OCI-LY7 (cell line): ENCODE measurements at regions not wholly inside any gene's neighbourhood (a gene's known extent, or its start where the extent isn't known, plus 50 kb on each side); places are given as distances from the start of the nearest gene placed in this dataset.

Experiments
- BruUV-seq: library from RNA; stranded (reverse); fragments of 400-500 nt; replicated peaks from 2 replicates; lab custom pipeline; 2021; lab: Mats Ljungman, UMichigan
- CTCF ChIA-PET: fragments of 300-600 bp; sonication (Branson Sonifier 250); formaldehyde crosslinking; loops from one replicate; lab custom pipeline; 2022; ENCODE audit warnings: antibody characterized with exemption; ENCODE audit not compliant: unreplicated experiment; lab: Charles Lee
- POLR2A ChIA-PET: fragments of 300-600 bp; sonication (Branson Sonifier 250); formaldehyde crosslinking; loops from one replicate; lab custom pipeline; 2022; ENCODE audit warnings: antibody characterized with exemption; lab: Charles Lee
- DNase-seq: peaks from one replicate; pipeline ENCODE4 v3.0.0-alpha.2; 2015; ENCODE audit warnings: low spot score
- H2AFZ ChIP-seq: fragments of 200-600 bp; sonication (generic), shearing (Covaris generic); 2 replicates; pipeline ENCODE4 v1.6.1; 2014; ENCODE audit warnings: mild to moderate bottlenecking, antibody characterized with exemption, low read length, moderate library complexity
- H3K27ac ChIP-seq: fragments of 200-600 bp; sonication (generic); 2 replicates; pipeline ENCODE4 v1.5.1; 2014; ENCODE audit warnings: mixed run types, low read depth, mild to moderate bottlenecking, moderate library complexity, low read length, inconsistent platforms; ENCODE audit not compliant: poor library complexity, severe bottlenecking
- H3K36me3 ChIP-seq: fragments of 200-600 bp; sonication (generic); 2 replicates; pipeline ENCODE4 v1.6.1; 2014; ENCODE audit warnings: mild to moderate bottlenecking, antibody characterized with exemption, low read length, moderate library complexity, mixed read lengths; ENCODE audit not compliant: insufficient read depth
- H3K4me1 ChIP-seq: fragments of 200-600 bp; sonication (generic); 2 replicates; pipeline ENCODE4 v1.5.1; 2014; ENCODE audit warnings: mild to moderate bottlenecking, low read length; ENCODE audit not compliant: insufficient read depth, poor library complexity, severe bottlenecking
- H3K4me2 ChIP-seq: fragments of 200-600 bp; sonication (generic); 2 replicates; pipeline ENCODE4 v1.6.1; 2014; ENCODE audit warnings: mild to moderate bottlenecking, low read length
- H3K4me3 ChIP-seq: fragments of 200-600 bp; sonication (generic); 2 replicates; pipeline ENCODE4 v1.5.1; 2014; ENCODE audit warnings: mild to moderate bottlenecking, low read depth, low read length; ENCODE audit not compliant: poor library complexity, severe bottlenecking
- H3K79me2 ChIP-seq: fragments of 200-600 bp; sonication (generic); 2 replicates; pipeline ENCODE4 v1.6.1; 2016; ENCODE audit warnings: low read depth, mild to moderate bottlenecking, low read length, moderate library complexity, mixed read lengths; ENCODE audit not compliant: insufficient read depth
- H3K9me2 ChIP-seq: fragments of 200-600 bp; sonication (generic); 2 replicates; pipeline ENCODE4 v1.6.1; 2016; ENCODE audit warnings: mild to moderate bottlenecking, low read length, mixed read lengths; ENCODE audit not compliant: insufficient read depth
- H3K9me3 ChIP-seq: fragments of 200-600 bp; sonication (generic); 2 replicates; pipeline ENCODE4 v1.6.1; 2014; ENCODE audit warnings: mild to moderate bottlenecking, mixed run types, low read length, mixed read lengths
- H4K20me1 ChIP-seq: fragments of 200-600 bp; sonication (generic); 2 replicates; pipeline ENCODE4 v1.6.1; 2014; ENCODE audit warnings: mild to moderate bottlenecking, antibody characterized with exemption, low read length, moderate library complexity, mixed read lengths; ENCODE audit not compliant: insufficient read depth
- CTCF ChIP-seq: fragments of 200-600 bp; sonication (generic); conservative IDR thresholded peaks from 2 replicates; pipeline ENCODE4 v1.5.1; 2014; ENCODE audit warnings: mild to moderate bottlenecking, antibody characterized with exemption, low read length, moderate library complexity, mixed read lengths
- EZH2phosphoT487 ChIP-seq: fragments of 200-600 bp; sonication (generic); IDR thresholded peaks from 2 replicates; pipeline ENCODE4 v1.6.1; 2018; ENCODE audit warnings: low read depth, borderline replicate concordance, mild to moderate bottlenecking, mixed run types, antibody characterized with exemption, low read length, moderate library complexity, mixed read lengths
- intact Hi-C: fragments of 100-400 bp; cut with micrococcal nuclease; formaldehyde crosslinking; loops from one replicate; pipeline ENCODE4 v1.10.0; 2022; ENCODE audit not compliant: unreplicated experiment

GRCh38 chr11:16598032-16598431 is 140.4 kb upstream of the C11orf58 start:
- intact Hi-C loops = no loop called here
- Histone ChIP-seq H3K79me2 (no peaks in the 10 kb centered on the region), H3K9me3 (no peaks in the 10 kb centered on the region), H4K20me1 (no peaks in the 10 kb centered on the region), H3K4me3 (no peak overlapping the region), H3K27ac (no peak overlapping the region), H3K4me1 (no peaks in the 10 kb centered on the region), H2AFZ (no peak overlapping the region), H3K36me3 (no peaks in the 10 kb centered on the region), H3K9me2 (no peaks in the 10 kb centered on the region), H3K4me2 (no peak overlapping the region)
- TF ChIP-seq CTCF (no peak), EZH2phosphoT487 (no peak)
- no TSS peak for BruUV-seq
- ChIA-PET POLR2A (no interaction called here), CTCF (no interaction called here)
- DNase-seq = no peak

- Histone ChIP-seq H3K9me2 (no peaks in the 10 kb centered on the region), H3K79me2 (no peaks in the 10 kb centered on the region), H3K9me3 (no peaks in the 10 kb centered on the region), H4K20me1 (no peaks in the 10 kb centered on the region), H3K4me2 (no peak overlapping the region), H3K36me3 (no peaks in the 10 kb centered on the region), H2AFZ (no peak overlapping the region), H3K4me3 (no peak overlapping the region), H3K4me1 (no peaks in the 10 kb centered on the region), H3K27ac (no peak overlapping the region)
- no TSS peak for BruUV-seq
- TF ChIP-seq CTCF (no peak), EZH2phosphoT487 (no peak)
- intact Hi-C loops = no loop called here
- CTCF ChIA-PET = no interaction called here
- no peak for DNase-seq
- POLR2A ChIA-PET = no interaction called here
Observed at GRCh38 chr11:16596231-16596630, 142.2 kb upstream of the C11orf58 start.

GRCh38 chr11:16591157-16591556 is 147.3 kb upstream of the C11orf58 start:
- BruUV-seq = no TSS peak
- TF ChIP-seq EZH2phosphoT487 = no peak
- TF ChIP-seq CTCF = no peak
- H4K20me1 ChIP-seq = no peaks in the 10 kb centered on the region
- intact Hi-C loops = no loop called here
- H3K27ac ChIP-seq = no peak overlapping the region
- no peak for DNase-seq
- POLR2A ChIA-PET = no interaction called here
- no peaks in the 10 kb centered on the region for H3K36me3 ChIP-seq
- H2AFZ ChIP-seq = no peak overlapping the region
- no peaks in the 10 kb centered on the region for H3K4me1 ChIP-seq
- H3K79me2 ChIP-seq = no peaks in the 10 kb centered on the region
- CTCF ChIA-PET = no interaction called here
- H3K4me3 ChIP-seq = no peak overlapping the region
- H3K9me2 ChIP-seq = no peaks in the 10 kb centered on the region
- no peak overlapping the region for H3K4me2 ChIP-seq
- no peaks in the 10 kb centered on the region for H3K9me3 ChIP-seq
